ENCODE measurements at regions not wholly inside any gene's neighbourhood (a gene's known extent, or its start where the extent isn't known, plus 50 kb on each side); places are given as distances from the start of the nearest gene placed in this dataset.

GRCh38 chr6:99031957-99032356, 84.2 kb upstream of the FBXL4 start:
- TF ChIP-seq FOXM1 (IDR thresholded peaks at IDR 0.05; ENCODE audit: borderline replicate concordance) (no peak), BHLHE40 (IDR thresholded peaks at IDR 0.05; ENCODE audit: borderline replicate concordance) (no peak), FOXA1 (IDR thresholded peaks at IDR 0.05) (no peak), NFRKB (IDR thresholded peaks at IDR 0.05) (no peak), ZNF384 (IDR thresholded peaks at IDR 0.05) (no peak), FOXK2 (IDR thresholded peaks at IDR 0.05) (no peak), ELF4 (IDR thresholded peaks at IDR 0.05) (no peak), SP1 (IDR thresholded peaks at IDR 0.05) (no peak), TARDBP (IDR thresholded peaks at IDR 0.05) (no peak), SUZ12 (IDR thresholded peaks at IDR 0.05) (no peak), L3MBTL2 (conservative IDR thresholded peaks at IDR 0.05) (no peak), ARNT (IDR thresholded peaks at IDR 0.05) (no peak), HDGF (IDR thresholded peaks at IDR 0.05; ENCODE audit: borderline replicate concordance) (no peak), CTBP1 (IDR thresholded peaks at IDR 0.05; ENCODE audit: borderline replicate concordance) (no peak)
